Trophoblast cell (in vitro differentiated cells and primary cell): ENCODE measurements at regions not wholly inside any gene's neighbourhood (a gene's known extent, or its start where the extent isn't known, plus 50 kb on each side); places are given as distances from the start of the nearest gene placed in this dataset.
"Not testable (repeated sequence)": the region's sequence is repeated elsewhere in the genome, so short reads cannot be mapped to it uniquely, and the experiment has no call there.

Experiments used
- DNase-seq, 2 donors: peaks; one replicate each; pipeline ENCODE4 v3.0.0-alpha.2; 2016
- H2AFZ ChIP-seq: 2 replicates; pipeline ENCODE4 v1.6.1; 2013; ENCODE audit warnings: low read length, moderate library complexity, mild to moderate bottlenecking; ENCODE audit not compliant: insufficient read depth, poor library complexity
- H2AK5ac ChIP-seq: 2 replicates; pipeline ENCODE4 v1.6.1; 2013; ENCODE audit warnings: mild to moderate bottlenecking, low read length
- H2BK120ac ChIP-seq: 2 replicates; pipeline ENCODE4 v1.6.1; 2013; ENCODE audit warnings: low read length, mild to moderate bottlenecking, moderate library complexity; ENCODE audit not compliant: insufficient read depth, poor library complexity
- H2BK12ac ChIP-seq: 2 replicates; pipeline ENCODE4 v1.6.1; 2013; ENCODE audit warnings: mild to moderate bottlenecking, low read length, moderate library complexity
- H2BK5ac ChIP-seq: 2 replicates; pipeline ENCODE4 v1.6.1; 2013; ENCODE audit warnings: low read length, low read depth, moderate library complexity, mild to moderate bottlenecking; ENCODE audit not compliant: poor library complexity
- H3K14ac ChIP-seq: 2 replicates; pipeline ENCODE4 v1.6.1; 2013; ENCODE audit warnings: mild to moderate bottlenecking, low read length
- H3K18ac ChIP-seq: 2 replicates; pipeline ENCODE4 v1.6.1; 2013; ENCODE audit warnings: mild to moderate bottlenecking, low read length
- H3K23ac ChIP-seq: 2 replicates; pipeline ENCODE4 v1.6.1; 2013; ENCODE audit warnings: low read length
- H3K27ac ChIP-seq: 2 replicates; pipeline ENCODE4 v1.5.1; 2013; ENCODE audit warnings: low read depth, mild to moderate bottlenecking, inconsistent platforms, low read length, moderate library complexity
- H3K27me3 ChIP-seq: 2 replicates; pipeline ENCODE4 v1.6.1; 2013; ENCODE audit warnings: inconsistent platforms, mild to moderate bottlenecking, low read length, moderate library complexity; ENCODE audit not compliant: insufficient read depth
- H3K36me3 ChIP-seq, 2 experiments: 1 replicate in 1 of 2; 2 replicates in 1 of 2; pipeline ENCODE4 v1.6.1; 2013; ENCODE audit warnings: low read length in 2 of 2, mild to moderate bottlenecking in 2 of 2, moderate library complexity in 1 of 2; ENCODE audit not compliant: insufficient read depth in 2 of 2, control insufficient read depth in 1 of 2
- H3K4ac ChIP-seq: 2 replicates; pipeline ENCODE4 v1.6.1; 2013; ENCODE audit warnings: low read depth, mild to moderate bottlenecking, low read length, moderate library complexity
- H3K4me1 ChIP-seq, 2 experiments: 1 replicate in 1 of 2; 2 replicates in 1 of 2; pipeline ENCODE4 v1.6.1; 2013; ENCODE audit warnings: low read length in 2 of 2, mild to moderate bottlenecking in 2 of 2, moderate library complexity in 1 of 2; ENCODE audit not compliant: insufficient read depth in 2 of 2, control insufficient read depth in 1 of 2
- H3K4me2 ChIP-seq: 2 replicates; pipeline ENCODE4 v1.6.1; 2013; ENCODE audit warnings: inconsistent platforms, mild to moderate bottlenecking, low read length, moderate library complexity
- H3K4me3 ChIP-seq: 2 replicates; pipeline ENCODE4 v1.5.1; 2013; ENCODE audit warnings: mild to moderate bottlenecking, low read depth, low read length, inconsistent platforms
- H3K79me1 ChIP-seq: one replicate; pipeline ENCODE4 v1.6.1; 2013; ENCODE audit warnings: low read length
- H3K79me2 ChIP-seq: 2 replicates; pipeline ENCODE4 v1.6.1; 2013; ENCODE audit warnings: low read length, mild to moderate bottlenecking; ENCODE audit not compliant: control insufficient read depth, insufficient read depth, poor library complexity
- H3K9ac ChIP-seq: 2 replicates; pipeline ENCODE4 v1.6.1; 2013; ENCODE audit warnings: mild to moderate bottlenecking, low read length
- H3K9me3 ChIP-seq: 2 replicates; pipeline ENCODE4 v1.6.1; 2013; ENCODE audit warnings: low read depth, mild to moderate bottlenecking, control low read depth, inconsistent platforms, low read length; ENCODE audit not compliant: insufficient read depth
- H4K12ac ChIP-seq: 2 replicates; pipeline ENCODE4 v1.6.1; 2013; ENCODE audit warnings: low read depth, mild to moderate bottlenecking, low read length, moderate library complexity
- H4K8ac ChIP-seq: 2 replicates; pipeline ENCODE4 v1.6.1; 2013; ENCODE audit warnings: low read depth, mild to moderate bottlenecking, low read length, moderate library complexity
- H4K91ac ChIP-seq: one replicate; pipeline ENCODE4 v1.6.1; 2013; ENCODE audit warnings: low read depth, mild to moderate bottlenecking, low read length, moderate library complexity
- WGBS: extraction: QIAGEN DNeasy Blood & Tissue Kit; methylation state at CpG from one replicate; pipeline ENCODE4 v1.1.7; 2013; ENCODE audit warnings: missing lambda C conversion rate; ENCODE audit not compliant: insufficient read length, insufficient coverage; ENCODE audit errors: extremely low coverage; 5-methylcytosine and 5-hydroxymethylcytosine counted together

- H3K14ac ChIP-seq, H3K18ac ChIP-seq, H2AK5ac ChIP-seq, H3K27me3 ChIP-seq, H4K12ac ChIP-seq, H3K9ac ChIP-seq, H3K23ac ChIP-seq, H2AFZ ChIP-seq, H3K4ac ChIP-seq, H2BK120ac ChIP-seq, H3K4me2 ChIP-seq, H3K36me3 ChIP-seq, H3K9me3 ChIP-seq, H4K8ac ChIP-seq, H3K79me2 ChIP-seq, H3K4me3 ChIP-seq, H3K27ac ChIP-seq, H3K4me1 ChIP-seq, H2BK5ac ChIP-seq, H2BK12ac ChIP-seq: not testable (repeated sequence)
- H3K79me1 ChIP-seq = peaks cover 13% of the 10 kb centered on the region
- WGBS = no CpG with 5 or more reads among the region's 4 CpGs
- peak in 1 of 2 donors; percentile 70 for DNase-seq
- H4K91ac ChIP-seq = peak overlapping the region; percentile 69
Measured at GRCh38 chr20:53727239-53727638, 133.6 kb upstream of the ZNF217 start.

GRCh38 chr20:53725575-53725970 lies 131.9 kb upstream of the ZNF217 start:
- peak overlapping the region; percentile 40 for H3K27ac ChIP-seq
- no peak overlapping the region for H3K4me3 ChIP-seq
- H3K4me1 ChIP-seq = peaks cover 7 to 9% of the 10 kb centered on the region in 2 experiments
- H3K36me3 ChIP-seq = no peaks in the 10 kb centered on the region
- H4K8ac ChIP-seq = no peak overlapping the region
- H3K23ac ChIP-seq = no peak overlapping the region
- no peak overlapping the region for H3K18ac ChIP-seq
- H2AFZ ChIP-seq = no peak overlapping the region
- DNase-seq = no peak
- no peak overlapping the region for H3K4ac ChIP-seq
- no peak overlapping the region for H4K12ac ChIP-seq
- peak overlapping the region; percentile 55 for H4K91ac ChIP-seq
- H2BK5ac ChIP-seq = no peak overlapping the region
- no peaks in the 10 kb centered on the region for H3K79me2 ChIP-seq
- H2AK5ac ChIP-seq = no peak overlapping the region
- H3K4me2 ChIP-seq = no peak overlapping the region
- H2BK120ac ChIP-seq = peak overlapping the region; percentile 25
- peak overlapping the region; percentile 82 for H2BK12ac ChIP-seq
- no peaks in the 10 kb centered on the region for H3K9me3 ChIP-seq
- H3K9ac ChIP-seq = no peak overlapping the region
- WGBS = no CpG with 5 or more reads among the region's 11 CpGs
- peaks cover 11% of the 10 kb centered on the region for H3K79me1 ChIP-seq
- no peaks in the 10 kb centered on the region for H3K27me3 ChIP-seq
- H3K14ac ChIP-seq = no peak overlapping the region

GRCh38 chr20:53723621-53724020 lies 130.0 kb upstream of the ZNF217 start:
- no CpG with 5 or more reads among the region's 7 CpGs for WGBS
- Histone ChIP-seq H3K36me3 (no peaks in the 10 kb centered on the region), H3K79me1 (peaks cover 7% of the 10 kb centered on the region), H3K27me3 (no peaks in the 10 kb centered on the region), H3K4ac (no peak overlapping the region), H2BK5ac (no peak overlapping the region), H4K8ac (no peak overlapping the region), H2BK12ac (no peak overlapping the region), H2AFZ (no peak overlapping the region), H3K9me3 (no peaks in the 10 kb centered on the region), H3K27ac (no peak overlapping the region), H3K4me2 (no peak overlapping the region), H3K9ac (no peak overlapping the region), H3K14ac (no peak overlapping the region), H4K12ac (no peak overlapping the region), H2AK5ac (no peak overlapping the region), H2BK120ac (no peak overlapping the region), H3K4me3 (no peak overlapping the region), H3K18ac (no peak overlapping the region), H4K91ac (no peak overlapping the region), H3K4me1 (peaks cover 6 to 7% of the 10 kb centered on the region in 2 experiments), H3K23ac (no peak overlapping the region), H3K79me2 (no peaks in the 10 kb centered on the region)
- DNase-seq = no peak

GRCh38 chr20:53723045-53723444 lies 129.4 kb upstream of the ZNF217 start:
- H4K91ac ChIP-seq = no peak overlapping the region
- H2BK5ac ChIP-seq = no peak overlapping the region
- no peak overlapping the region for H3K18ac ChIP-seq
- DNase-seq = peak in 1 of 2 donors; percentile 37
- H3K36me3 ChIP-seq = no peaks in the 10 kb centered on the region
- no peaks in the 10 kb centered on the region for H3K27me3 ChIP-seq
- no peak overlapping the region for H3K9ac ChIP-seq
- H2BK120ac ChIP-seq = no peak overlapping the region
- H3K79me2 ChIP-seq = no peaks in the 10 kb centered on the region
- no peak overlapping the region for H3K14ac ChIP-seq
- H3K9me3 ChIP-seq = no peaks in the 10 kb centered on the region
- no CpG with 5 or more reads among the region's 3 CpGs for WGBS
- H3K23ac ChIP-seq = no peak overlapping the region
- no peak overlapping the region for H4K12ac ChIP-seq
- no peak overlapping the region for H2AFZ ChIP-seq
- H4K8ac ChIP-seq = no peak overlapping the region
- no peak overlapping the region for H3K4ac ChIP-seq
- H3K4me1 ChIP-seq = peaks cover 6 to 7% of the 10 kb centered on the region in 2 experiments
- H3K4me3 ChIP-seq = no peak overlapping the region
- no peak overlapping the region for H3K4me2 ChIP-seq
- H2AK5ac ChIP-seq = no peak overlapping the region
- H3K27ac ChIP-seq = no peak overlapping the region
- peaks cover 5% of the 10 kb centered on the region for H3K79me1 ChIP-seq
- H2BK12ac ChIP-seq = no peak overlapping the region
